ENCODE measurements at regions not wholly inside any gene's neighbourhood (a gene's known extent, or its start where the extent isn't known, plus 50 kb on each side); places are given as distances from the start of the nearest gene placed in this dataset.

GRCh38 chr1:59238993-59239392 lies 57.9 kb upstream of the FGGY start:
- no peak for DNase-seq (ENCODE audit: low spot score)

DNA sequence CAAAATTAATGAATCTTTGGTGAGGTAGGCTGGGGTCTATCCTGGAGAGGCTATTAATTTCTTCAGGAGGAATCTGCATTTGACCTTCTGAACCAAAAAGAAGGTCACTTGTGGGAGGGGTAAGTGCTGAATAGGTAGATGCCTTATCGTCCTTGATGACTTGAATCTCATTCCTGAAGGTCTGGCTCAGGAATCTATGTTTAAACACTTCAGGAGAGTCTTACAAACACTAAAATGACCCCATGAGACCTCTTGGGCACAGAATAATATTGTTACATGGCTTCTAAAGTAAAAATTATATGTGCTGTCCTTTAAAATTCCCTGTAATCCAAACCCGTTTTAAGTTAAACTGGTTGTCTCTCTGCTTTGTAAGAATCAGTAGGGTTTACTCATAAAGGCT lies 55.0 kb upstream of the FGGY start:
- DNase-seq (ENCODE audit: low spot score): no peak

GRCh38 chr1:59242370-59242769 lies 54.5 kb upstream of the FGGY start:
- DNase-seq (ENCODE audit: low spot score): peak; percentile 69

- DNase-seq (ENCODE audit: low spot score): no peak
Observed at GRCh38 chr1:59243550-59243949, 53.3 kb upstream of the FGGY start.

GRCh38 chr1:59243978-59244377 lies 52.9 kb upstream of the FGGY start:
- no peak for DNase-seq (ENCODE audit: low spot score)

- no peak for DNase-seq (ENCODE audit: low spot score)
Observed at GRCh38 chr1:59244891-59245290, 52.0 kb upstream of the FGGY start.

All from umbilical cord (tissue), 1 donor.